HEK293T (cell line): ENCODE measurements at regions not wholly inside any gene's neighbourhood (a gene's known extent, or its start where the extent isn't known, plus 50 kb on each side); places are given as distances from the start of the nearest gene placed in this dataset.

Experiments used
- BHLHE40 ChIP-seq: fragments of 450-650 bp; IDR thresholded peaks from 2 replicates; pipeline ENCODE4 v1.6.1; 2016; ENCODE audit warnings: mild to moderate bottlenecking, moderate library complexity, borderline replicate concordance
- CTBP1 ChIP-seq: fragments of 450-650 bp; IDR thresholded peaks from 2 replicates; pipeline ENCODE4 v1.6.1; 2016; ENCODE audit warnings: borderline replicate concordance
- ELF4 ChIP-seq: fragments of 450-650 bp; IDR thresholded peaks from 2 replicates; pipeline ENCODE4 v1.6.1; 2017; ENCODE audit warnings: antibody characterized with exemption
- FOXA1 ChIP-seq: fragments of 450-650 bp; IDR thresholded peaks from 2 replicates; pipeline ENCODE4 v1.6.1; 2016; ENCODE audit warnings: mild to moderate bottlenecking
- FOXK2 ChIP-seq: fragments of 450-650 bp; IDR thresholded peaks from 2 replicates; pipeline ENCODE4 v1.6.1; 2016; ENCODE audit warnings: mild to moderate bottlenecking
- FOXM1 ChIP-seq: fragments of 450-650 bp; IDR thresholded peaks from 2 replicates; pipeline ENCODE4 v1.6.1; 2017; ENCODE audit warnings: mild to moderate bottlenecking, borderline replicate concordance
- HDGF ChIP-seq: fragments of 450-650 bp; IDR thresholded peaks from 2 replicates; pipeline ENCODE4 v1.6.1; 2017; ENCODE audit warnings: antibody characterized with exemption, borderline replicate concordance
- L3MBTL2 ChIP-seq: fragments of 450-650 bp; conservative IDR thresholded peaks from 2 replicates; pipeline ENCODE4 v1.6.1; 2016; ENCODE audit warnings: mild to moderate bottlenecking
- LEF1 ChIP-seq: fragments of 450-650 bp; IDR thresholded peaks from 2 replicates; pipeline ENCODE4 v1.6.1; 2017; ENCODE audit warnings: mild to moderate bottlenecking, borderline replicate concordance
- PKNOX1 ChIP-seq: fragments of 450-650 bp; IDR thresholded peaks from 2 replicates; pipeline ENCODE4 v1.6.1; 2016
- SP1 ChIP-seq: fragments of 450-650 bp; IDR thresholded peaks from 2 replicates; pipeline ENCODE4 v1.6.1; 2017
- SUZ12 ChIP-seq: fragments of 450-650 bp; IDR thresholded peaks from 2 replicates; pipeline ENCODE4 v1.6.1; 2016; ENCODE audit warnings: mild to moderate bottlenecking
- TARDBP ChIP-seq: fragments of 450-650 bp; IDR thresholded peaks from 2 replicates; pipeline ENCODE4 v1.6.1; 2016
- ZNF384 ChIP-seq: fragments of 450-650 bp; IDR thresholded peaks from 2 replicates; pipeline ENCODE4 v1.6.1; 2016

GRCh38 chr1:106717591-106717990 lies 338.9 kb upstream of the PRMT6 start:
- TF ChIP-seq L3MBTL2 = no peak
- TF ChIP-seq FOXK2 = no peak
- TF ChIP-seq PKNOX1 = no peak
- TF ChIP-seq FOXM1 = no peak
- no peak for TF ChIP-seq HDGF
- no peak for TF ChIP-seq SP1
- no peak for TF ChIP-seq FOXA1
- TF ChIP-seq BHLHE40 = no peak
- TF ChIP-seq SUZ12 = no peak
- TF ChIP-seq ELF4 = no peak
- TF ChIP-seq TARDBP = no peak
- no peak for TF ChIP-seq CTBP1
- no peak for TF ChIP-seq LEF1
- no peak for TF ChIP-seq ZNF384
